Loucy (cell line): ENCODE measurements at regions not wholly inside any gene's neighbourhood (a gene's known extent, or its start where the extent isn't known, plus 50 kb on each side); places are given as distances from the start of the nearest gene placed in this dataset.

Source experiments
- H2AFZ ChIP-seq: fragments of 200-600 bp; sonication (generic); 2 replicates; pipeline ENCODE4 v1.6.0; 2016; ENCODE audit warnings: antibody characterized with exemption, mild to moderate bottlenecking, low read length, moderate library complexity
- H3F3A ChIP-seq: fragments of 200-600 bp; 2 replicates; pipeline ENCODE4 v1.6.0; 2016; ENCODE audit warnings: antibody characterized with exemption, low read depth, mild to moderate bottlenecking
- H3K27me3 ChIP-seq: fragments of 200-600 bp; sonication (generic); 2 replicates; pipeline ENCODE4 v1.6.1; 2014; ENCODE audit warnings: low read length, mild to moderate bottlenecking; ENCODE audit not compliant: insufficient read depth, poor library complexity, severe bottlenecking
- H3K36me3 ChIP-seq: fragments of 200-600 bp; sonication (generic); 2 replicates; pipeline ENCODE4 v1.6.1; 2016; ENCODE audit warnings: low read length; ENCODE audit not compliant: insufficient read depth
- H3K4me1 ChIP-seq: fragments of 200-600 bp; sonication (generic); 2 replicates; pipeline ENCODE4 v1.5.1; 2014; ENCODE audit warnings: low read length, mild to moderate bottlenecking; ENCODE audit not compliant: insufficient read depth, poor library complexity, severe bottlenecking
- H3K4me2 ChIP-seq: fragments of 200-600 bp; sonication (generic); 2 replicates; pipeline ENCODE4 v1.6.0; 2014; ENCODE audit warnings: antibody characterized with exemption, low read length, low read depth, mild to moderate bottlenecking; ENCODE audit not compliant: poor library complexity, severe bottlenecking
- H3K4me3 ChIP-seq: fragments of 200-600 bp; sonication (generic); 2 replicates; pipeline ENCODE4 v1.5.1; 2014; ENCODE audit warnings: low read length, mild to moderate bottlenecking, mixed read lengths; ENCODE audit not compliant: poor library complexity, severe bottlenecking
- H3K79me2 ChIP-seq: fragments of 200-600 bp; sonication (generic); 2 replicates; pipeline ENCODE4 v1.6.1; 2014; ENCODE audit warnings: low read length; ENCODE audit not compliant: insufficient read depth
- H3K9ac ChIP-seq: fragments of 200-600 bp; sonication (generic); 2 replicates; pipeline ENCODE4 v1.6.0; 2014; ENCODE audit warnings: mild to moderate bottlenecking, low read depth, low read length, moderate library complexity; ENCODE audit not compliant: poor library complexity, severe bottlenecking
- H3K9me2 ChIP-seq: fragments of 200-600 bp; sonication (generic); replicated peaks from 2 replicates; pipeline ENCODE4 v1.6.1; 2016; ENCODE audit warnings: low read depth, low read length, mixed read lengths
- H3K9me3 ChIP-seq: fragments of 200-600 bp; sonication (generic); 2 replicates; pipeline ENCODE4 v1.6.1; 2014; ENCODE audit warnings: mild to moderate bottlenecking, antibody characterized with exemption, low read length, low read depth; ENCODE audit not compliant: insufficient read depth
- H4K20me1 ChIP-seq: fragments of 200-600 bp; sonication (generic); 2 replicates; pipeline ENCODE4 v1.6.0; 2014; ENCODE audit warnings: antibody characterized with exemption, low read length, mild to moderate bottlenecking; ENCODE audit not compliant: insufficient read depth, poor library complexity, severe bottlenecking
- EZH2phosphoT487 ChIP-seq: fragments of 200-600 bp; IDR thresholded peaks from 2 replicates; pipeline ENCODE4 v1.6.1; 2018; ENCODE audit warnings: antibody characterized with exemption, mild to moderate bottlenecking, moderate library complexity, borderline replicate concordance
- TF ChIP-seq, protein P1 (sequence below): fragments of 200-600 bp; sonication (generic); conservative IDR thresholded peaks from 2 replicates; pipeline ENCODE4 v1.5.1; 2014; ENCODE audit warnings: mild to moderate bottlenecking, antibody characterized with exemption, low read length

DNA sequence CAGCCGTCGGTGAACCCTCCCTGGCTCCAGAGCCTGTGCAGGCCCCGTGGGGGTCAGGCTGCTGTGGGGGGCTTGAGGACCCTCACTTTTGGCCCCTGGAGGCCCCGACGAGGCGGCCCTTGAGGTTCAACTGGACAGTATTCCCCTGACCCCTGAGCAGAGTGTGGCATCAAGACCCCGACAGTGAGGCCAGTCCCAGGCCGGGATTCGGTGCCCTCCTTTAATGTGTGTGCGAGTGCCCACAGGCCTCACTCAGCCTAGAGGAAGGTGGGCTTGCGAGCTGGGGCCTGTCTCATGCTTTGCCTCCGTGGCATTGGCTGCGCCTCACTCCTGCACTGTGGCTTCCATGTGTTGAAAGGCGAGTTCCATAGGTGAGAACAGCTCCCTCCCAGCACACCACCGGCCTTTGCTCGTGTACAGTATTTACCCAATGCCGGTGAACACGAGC is 94.5 kb downstream of the METRNL start:
- Histone ChIP-seq H4K20me1 (no peaks in the 10 kb centered on the region), H3K36me3 (no peaks in the 10 kb centered on the region), H3K9me3 (peaks cover 2% of the 10 kb centered on the region; the same call in 1 of the 2 replicates), H3K4me3 (no peak overlapping the region), H3K79me2 (no peaks in the 10 kb centered on the region), H3K9me2 (no peaks in the 10 kb centered on the region), H3K9ac (no peak overlapping the region), H3K4me1 (peaks cover 6% of the 10 kb centered on the region), H3F3A (no peaks in the 10 kb centered on the region), H3K27me3 (no peaks in the 10 kb centered on the region), H3K4me2 (peak overlapping the region; percentile 31), H2AFZ (no peak overlapping the region)
- TF ChIP-seq EZH2phosphoT487, result no peak
- TF ChIP-seq, protein P1, sequence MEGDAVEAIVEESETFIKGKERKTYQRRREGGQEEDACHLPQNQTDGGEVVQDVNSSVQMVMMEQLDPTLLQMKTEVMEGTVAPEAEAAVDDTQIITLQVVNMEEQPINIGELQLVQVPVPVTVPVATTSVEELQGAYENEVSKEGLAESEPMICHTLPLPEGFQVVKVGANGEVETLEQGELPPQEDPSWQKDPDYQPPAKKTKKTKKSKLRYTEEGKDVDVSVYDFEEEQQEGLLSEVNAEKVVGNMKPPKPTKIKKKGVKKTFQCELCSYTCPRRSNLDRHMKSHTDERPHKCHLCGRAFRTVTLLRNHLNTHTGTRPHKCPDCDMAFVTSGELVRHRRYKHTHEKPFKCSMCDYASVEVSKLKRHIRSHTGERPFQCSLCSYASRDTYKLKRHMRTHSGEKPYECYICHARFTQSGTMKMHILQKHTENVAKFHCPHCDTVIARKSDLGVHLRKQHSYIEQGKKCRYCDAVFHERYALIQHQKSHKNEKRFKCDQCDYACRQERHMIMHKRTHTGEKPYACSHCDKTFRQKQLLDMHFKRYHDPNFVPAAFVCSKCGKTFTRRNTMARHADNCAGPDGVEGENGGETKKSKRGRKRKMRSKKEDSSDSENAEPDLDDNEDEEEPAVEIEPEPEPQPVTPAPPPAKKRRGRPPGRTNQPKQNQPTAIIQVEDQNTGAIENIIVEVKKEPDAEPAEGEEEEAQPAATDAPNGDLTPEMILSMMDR, result no peak

DNA sequence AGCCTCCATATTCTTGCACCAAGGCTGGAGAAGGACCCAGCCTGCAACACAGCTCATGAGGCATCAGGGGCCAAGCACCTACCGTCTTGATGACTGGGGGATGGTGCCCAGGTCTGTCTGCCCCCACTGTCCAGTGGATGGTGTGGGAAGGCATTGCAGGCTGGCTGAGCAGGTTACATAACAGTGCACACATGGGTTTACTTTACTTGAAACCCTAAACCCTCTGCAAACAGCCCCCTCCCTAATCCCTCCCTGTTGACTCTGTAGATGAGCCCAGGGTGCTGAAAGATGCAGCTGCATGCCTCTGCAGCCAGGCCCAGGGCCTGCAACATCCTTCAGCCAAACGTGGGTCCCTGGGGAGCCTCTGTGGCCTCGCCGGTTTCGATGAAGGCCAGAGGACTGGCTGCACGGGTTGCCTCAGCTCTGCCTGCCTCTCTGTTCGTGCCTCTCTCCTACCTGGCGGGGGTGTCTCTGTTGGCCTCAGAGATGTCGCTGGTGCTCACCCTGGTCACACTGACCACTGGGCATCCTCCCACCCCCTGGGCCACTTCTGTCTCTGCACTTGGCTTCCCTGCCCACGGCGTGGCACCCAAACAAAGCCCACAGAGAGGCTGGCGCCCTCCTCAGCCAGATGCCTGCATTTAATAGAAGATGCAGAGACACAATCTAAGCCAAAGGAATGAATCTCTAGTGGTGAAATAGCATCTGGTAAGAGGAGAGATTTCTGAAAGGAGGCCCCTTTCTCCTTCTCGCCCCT is 95.1 kb downstream of the METRNL start:
- Histone ChIP-seq H3K4me1 (peaks cover 6% of the 10 kb centered on the region), H2AFZ (no peak overlapping the region), H3K79me2 (no peaks in the 10 kb centered on the region), H3K27me3 (no peaks in the 10 kb centered on the region), H3K4me2 (peak overlapping the region; percentile 31), H3K36me3 (no peaks in the 10 kb centered on the region), H3K9me3 (no peaks in the 10 kb centered on the region), H4K20me1 (no peaks in the 10 kb centered on the region), H3F3A (no peaks in the 10 kb centered on the region), H3K9me2 (no peaks in the 10 kb centered on the region), H3K4me3 (no peak overlapping the region), H3K9ac (no peak overlapping the region)
- no peak for TF ChIP-seq EZH2phosphoT487
- TF ChIP-seq, protein P1, result peak; percentile 47

DNA sequence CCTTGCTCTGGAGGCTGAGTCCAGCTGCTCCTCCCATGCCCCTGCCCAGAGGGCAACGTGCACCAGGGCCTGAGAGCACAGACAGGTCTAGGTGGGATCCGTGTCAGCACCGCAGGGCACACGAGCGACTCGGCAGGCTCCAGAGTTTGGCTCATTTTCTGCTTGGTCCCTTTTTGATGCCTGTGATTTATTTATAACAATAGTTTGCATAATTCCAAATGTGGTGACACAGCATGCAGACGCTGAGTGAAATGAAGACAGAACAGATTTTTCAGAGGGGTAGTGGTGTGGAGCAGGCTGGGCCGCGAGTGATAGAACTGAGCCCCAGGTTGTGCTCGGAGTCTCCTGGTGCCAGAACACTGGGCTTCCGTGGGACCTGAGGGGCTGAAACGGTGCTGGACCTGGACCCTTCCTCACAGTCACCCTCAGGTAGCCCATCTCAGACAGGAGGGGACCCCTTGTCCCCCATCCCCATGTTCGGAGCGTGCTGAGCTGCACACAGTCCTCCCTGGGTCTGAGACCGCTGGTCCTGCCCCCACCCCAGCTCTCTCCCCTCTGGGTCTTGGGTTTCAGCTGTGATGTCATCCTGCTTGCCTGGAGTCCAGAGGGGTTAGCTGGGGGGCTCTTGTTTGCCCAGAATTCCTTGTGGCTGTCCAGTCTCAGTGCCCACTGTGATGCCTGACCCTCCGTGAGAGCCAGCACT is 95.9 kb downstream of the METRNL start:
- no peaks in the 10 kb centered on the region for H3K79me2 ChIP-seq
- H3K4me2 ChIP-seq, result no peak overlapping the region
- no peaks in the 10 kb centered on the region for H3K36me3 ChIP-seq
- H3K9me2 ChIP-seq, result no peaks in the 10 kb centered on the region
- H3K9ac ChIP-seq, result no peak overlapping the region
- peaks cover 6% of the 10 kb centered on the region for H3K4me1 ChIP-seq
- H3K4me3 ChIP-seq, result no peak overlapping the region
- H2AFZ ChIP-seq, result no peak overlapping the region
- no peaks in the 10 kb centered on the region for H3K27me3 ChIP-seq
- no peaks in the 10 kb centered on the region for H3K9me3 ChIP-seq
- H3F3A ChIP-seq, result no peaks in the 10 kb centered on the region
- H4K20me1 ChIP-seq, result no peaks in the 10 kb centered on the region
- TF ChIP-seq, protein P1, result no peak
- no peak for TF ChIP-seq EZH2phosphoT487
